ENCODE measurements at regions not wholly inside any gene's neighbourhood (a gene's known extent, or its start where the extent isn't known, plus 50 kb on each side); places are given as distances from the start of the nearest gene placed in this dataset.

- TF ChIP-seq CTCF (IDR thresholded peaks at IDR 0.05): no peak
- no peak for TF ChIP-seq POLR2A (IDR thresholded peaks at IDR 0.05)
These were observed 124.4 kb upstream of the HCRTR2 start for GRCh38 chr6:55049866-55050265.
